Right atrium auricular region (tissue), 2 donors: ENCODE measurements at regions not wholly inside any gene's neighbourhood (a gene's known extent, or its start where the extent isn't known, plus 50 kb on each side); places are given as distances from the start of the nearest gene placed in this dataset.

ENCODE experiments used
- DNase-seq: peaks from one replicate; pipeline ENCODE4 v3.0.0-alpha.2; 2019; ENCODE audit warnings: low spot score
- H3K27ac ChIP-seq, 2 donors: fragments of 200-600 bp; sonication (generic); 1 replicate in 1 of 2; 2 replicates in 1 of 2; pipeline ENCODE4 v1.5.1; 2016 to 2019
- H3K27me3 ChIP-seq, 2 donors: fragments of 200-600 bp; sonication (generic); one replicate each; pipeline versions ENCODE4 v1.5.1 to v1.6.0; 2017 to 2019
- H3K36me3 ChIP-seq: fragments of 200-600 bp; sonication (generic); one replicate; pipeline ENCODE4 v1.5.1; 2016
- H3K4me1 ChIP-seq, 2 donors: fragments of 200-600 bp; sonication (generic); one replicate each; pipeline versions ENCODE4 v1.5.1 to v1.6.0; 2017 to 2019
- H3K4me3 ChIP-seq, 2 donors: fragments of 200-600 bp; sonication (generic); 1 replicate in 1 of 2; 2 replicates in 1 of 2; pipeline ENCODE4 v1.5.1; 2017 to 2019; ENCODE audit warnings: mild to moderate bottlenecking in 1 of 2, moderate library complexity in 1 of 2
- H3K9me3 ChIP-seq, 2 donors: fragments of 200-600 bp; sonication (generic); one replicate each; pipeline ENCODE4 v1.5.1; 2019
- CTCF ChIP-seq, 2 donors: fragments of 200-600 bp; sonication (generic); IDR thresholded peaks; one replicate each; pipeline ENCODE4 v1.5.1; 2019; ENCODE audit warnings: antibody characterized with exemption in 2 of 2

- Histone ChIP-seq H3K27me3 (no peaks in the 10 kb centered on the region), H3K4me3 (no peak overlapping the region), H3K27ac (no peak overlapping the region), H3K4me1 (no peaks in the 10 kb centered on the region), H3K36me3 (no peaks in the 10 kb centered on the region), H3K9me3 (peaks cover 0 to 4% of the 10 kb centered on the region in 2 donors)
- no peak for TF ChIP-seq CTCF (IDR thresholded peaks at IDR 0.05)
- DNase-seq, result no peak
Observed at GRCh38 chr2:173500953-173501352, 146.3 kb downstream of the CDCA7 start.

- no peaks in the 10 kb centered on the region for H3K27me3 ChIP-seq
- H3K27ac ChIP-seq, result no peak overlapping the region
- no peaks in the 10 kb centered on the region for H3K4me1 ChIP-seq
- H3K4me3 ChIP-seq, result no peak overlapping the region
- TF ChIP-seq CTCF (IDR thresholded peaks at IDR 0.05), result no peak
- peaks cover 0 to 4% of the 10 kb centered on the region in 2 donors for H3K9me3 ChIP-seq
- no peak for DNase-seq
- H3K36me3 ChIP-seq, result no peaks in the 10 kb centered on the region
Observed at GRCh38 chr2:173502296-173502695, 147.6 kb downstream of the CDCA7 start.

GRCh38 chr2:173511357-173511756 lies 156.7 kb downstream of the CDCA7 start:
- H3K27ac ChIP-seq, result no peak overlapping the region
- no peaks in the 10 kb centered on the region for H3K27me3 ChIP-seq
- DNase-seq, result no peak
- no peak for TF ChIP-seq CTCF (IDR thresholded peaks at IDR 0.05)
- H3K4me3 ChIP-seq, result no peak overlapping the region
- H3K9me3 ChIP-seq, result no peaks in the 10 kb centered on the region
- H3K36me3 ChIP-seq, result no peaks in the 10 kb centered on the region
- H3K4me1 ChIP-seq, result no peaks in the 10 kb centered on the region

GRCh38 chr2:173511942-173512341 lies 157.3 kb downstream of the CDCA7 start:
- Histone ChIP-seq H3K36me3 (no peaks in the 10 kb centered on the region), H3K4me1 (no peaks in the 10 kb centered on the region), H3K4me3 (no peak overlapping the region), H3K27me3 (no peaks in the 10 kb centered on the region), H3K27ac (no peak overlapping the region), H3K9me3 (no peaks in the 10 kb centered on the region)
- DNase-seq, result no peak
- no peak for TF ChIP-seq CTCF (IDR thresholded peaks at IDR 0.05)

GRCh38 chr2:173513107-173513727 lies 158.5 kb downstream of the CDCA7 start:
- Histone ChIP-seq H3K4me1 (no peaks in the 10 kb centered on the region), H3K27ac (no peak overlapping the region), H3K4me3 (no peak overlapping the region), H3K36me3 (no peaks in the 10 kb centered on the region), H3K27me3 (no peaks in the 10 kb centered on the region), H3K9me3 (peaks cover 0 to 7% of the 10 kb centered on the region in 2 donors)
- DNase-seq, result no peak
- no peak for TF ChIP-seq CTCF (IDR thresholded peaks at IDR 0.05)

- H3K4me1 ChIP-seq, result no peaks in the 10 kb centered on the region
- no peaks in the 10 kb centered on the region for H3K36me3 ChIP-seq
- peaks cover 0 to 13% of the 10 kb centered on the region in 2 donors for H3K9me3 ChIP-seq
- no peak overlapping the region for H3K4me3 ChIP-seq
- H3K27ac ChIP-seq, result no peak overlapping the region
- TF ChIP-seq CTCF (IDR thresholded peaks at IDR 0.05), result no peak
- H3K27me3 ChIP-seq, result no peaks in the 10 kb centered on the region
- DNase-seq, result no peak
Observed at GRCh38 chr2:173520918-173521317, 166.2 kb downstream of the CDCA7 start.
